Astrocyte (in vitro differentiated cells and primary cell): ENCODE measurements at regions not wholly inside any gene's neighbourhood (a gene's known extent, or its start where the extent isn't known, plus 50 kb on each side); places are given as distances from the start of the nearest gene placed in this dataset.

Experiments used
- DNase-seq: peaks from one replicate; pipeline ENCODE4 v3.0.0-alpha.2; 2010; ENCODE audit warnings: low read depth
- FAIRE-seq: peaks from 2 replicates; lab custom pipeline; 2011; peaks lifted over from hg19 to GRCh38; lab: Jason Lieb, UNC
- H2AFZ ChIP-seq: 2 replicates; pipeline ENCODE4 v1.6.0; 2012; ENCODE audit warnings: low read depth, low read length, inconsistent platforms
- H3K27ac ChIP-seq: 2 replicates; pipeline ENCODE4 v1.5.1; 2011; ENCODE audit warnings: low read depth, low read length, inconsistent platforms
- H3K27me3 ChIP-seq: 2 replicates; pipeline ENCODE4 v1.6.0; 2011; ENCODE audit warnings: low read length, inconsistent platforms; ENCODE audit not compliant: insufficient read depth
- H3K36me3 ChIP-seq: 2 replicates; pipeline ENCODE4 v1.5.1; 2011; ENCODE audit warnings: low read length, inconsistent platforms; ENCODE audit not compliant: insufficient read depth
- H3K4me1 ChIP-seq: 2 replicates; pipeline ENCODE4 v1.5.1; 2011; ENCODE audit warnings: low read length, inconsistent platforms; ENCODE audit not compliant: insufficient read depth
- H3K4me2 ChIP-seq: 2 replicates; pipeline ENCODE4 v1.6.0; 2012; ENCODE audit warnings: low read length, inconsistent platforms
- H3K4me3 ChIP-seq: 2 replicates; pipeline ENCODE4 v1.5.1; 2011; ENCODE audit warnings: low read depth, mild to moderate bottlenecking, low read length, inconsistent platforms; ENCODE audit not compliant: insufficient read depth
- H3K79me2 ChIP-seq: 2 replicates; pipeline ENCODE4 v1.6.0; 2012; ENCODE audit warnings: mild to moderate bottlenecking, low read length, inconsistent platforms; ENCODE audit not compliant: insufficient read depth
- H3K9ac ChIP-seq: 2 replicates; pipeline ENCODE4 v1.6.0; 2012; ENCODE audit warnings: mild to moderate bottlenecking, low read length, inconsistent platforms
- H3K9me3 ChIP-seq: 2 replicates; pipeline ENCODE4 v1.5.1; 2012; ENCODE audit warnings: low read depth, mild to moderate bottlenecking, low read length, inconsistent platforms; ENCODE audit not compliant: insufficient read depth
- H4K20me1 ChIP-seq: 2 replicates; pipeline ENCODE4 v1.6.0; 2012; ENCODE audit warnings: low read length, inconsistent platforms; ENCODE audit not compliant: insufficient read depth
- H3K27ac Mint-ChIP-seq: one replicate; pipeline ENCODE4 v1.8.0; 2021; ENCODE audit warnings: mild to moderate bottlenecking, mixed read lengths; ENCODE audit not compliant: unreplicated experiment
- H3K27me3 Mint-ChIP-seq: one replicate; pipeline ENCODE4 v1.8.0; 2021; ENCODE audit warnings: low read depth, mixed read lengths; ENCODE audit not compliant: unreplicated experiment
- H3K36me3 Mint-ChIP-seq: one replicate; pipeline ENCODE4 v1.8.0; 2021; ENCODE audit warnings: low read depth, mixed read lengths; ENCODE audit not compliant: unreplicated experiment
- H3K4me1 Mint-ChIP-seq: one replicate; pipeline ENCODE4 v1.8.0; 2021; ENCODE audit warnings: low read depth, mixed read lengths; ENCODE audit not compliant: unreplicated experiment
- H3K4me3 Mint-ChIP-seq: one replicate; pipeline ENCODE4 v1.8.0; 2021; ENCODE audit warnings: mild to moderate bottlenecking, moderate library complexity, mixed read lengths; ENCODE audit not compliant: unreplicated experiment
- H3K9me3 Mint-ChIP-seq: one replicate; pipeline ENCODE4 v1.8.0; 2021; ENCODE audit warnings: mild to moderate bottlenecking, mixed read lengths; ENCODE audit not compliant: unreplicated experiment
- EZH2 ChIP-seq: IDR thresholded peaks from 2 replicates; pipeline ENCODE4 v1.6.1; 2012; ENCODE audit warnings: mild to moderate bottlenecking, low read length, inconsistent platforms; ENCODE audit not compliant: insufficient read depth
- TF ChIP-seq, protein P1 (sequence below): IDR thresholded peaks from 2 replicates; pipeline ENCODE4 v1.5.1; 2011; ENCODE audit warnings: low read depth, mild to moderate bottlenecking, inconsistent platforms, low read length, moderate library complexity; ENCODE audit not compliant: insufficient read depth

DNA sequence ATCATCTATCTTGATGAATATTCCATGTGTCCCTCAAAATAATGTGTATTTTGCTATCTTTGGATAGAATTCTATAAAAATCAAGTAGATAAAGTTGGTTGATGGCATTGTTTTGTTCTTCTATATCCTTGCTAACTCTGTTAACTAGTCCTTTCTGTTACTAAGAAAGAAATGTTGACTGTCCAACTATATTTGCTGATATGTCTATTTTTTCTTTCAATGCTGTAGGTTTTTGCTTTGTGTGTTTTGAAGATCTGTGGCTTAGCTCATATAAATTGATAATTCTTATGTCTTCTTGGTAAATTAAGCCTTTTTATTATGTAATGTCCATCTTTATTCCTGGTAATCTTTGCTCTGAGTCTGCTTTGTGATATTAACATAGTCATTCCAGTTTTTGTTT is 70.9 kb downstream of the SUCNR1 start:
- no peaks in the 10 kb centered on the region for H3K9me3 ChIP-seq
- no peak overlapping the region for H3K4me3 ChIP-seq
- no peak overlapping the region for H3K27ac ChIP-seq
- H3K9ac ChIP-seq = no peak overlapping the region
- Mint-ChIP-seq H3K27ac (no peak overlapping the region), H3K9me3 (no peaks in the 10 kb centered on the region), H3K4me3 (no peak overlapping the region), H3K36me3 (no peaks in the 10 kb centered on the region), H3K27me3 (no peaks in the 10 kb centered on the region), H3K4me1 (no peaks in the 10 kb centered on the region)
- H4K20me1 ChIP-seq = no peaks in the 10 kb centered on the region
- DNase-seq (no peak), FAIRE-seq (no peak)
- no peak overlapping the region for H3K4me2 ChIP-seq
- H3K36me3 ChIP-seq = no peaks in the 10 kb centered on the region
- TF ChIP-seq, protein P1, sequence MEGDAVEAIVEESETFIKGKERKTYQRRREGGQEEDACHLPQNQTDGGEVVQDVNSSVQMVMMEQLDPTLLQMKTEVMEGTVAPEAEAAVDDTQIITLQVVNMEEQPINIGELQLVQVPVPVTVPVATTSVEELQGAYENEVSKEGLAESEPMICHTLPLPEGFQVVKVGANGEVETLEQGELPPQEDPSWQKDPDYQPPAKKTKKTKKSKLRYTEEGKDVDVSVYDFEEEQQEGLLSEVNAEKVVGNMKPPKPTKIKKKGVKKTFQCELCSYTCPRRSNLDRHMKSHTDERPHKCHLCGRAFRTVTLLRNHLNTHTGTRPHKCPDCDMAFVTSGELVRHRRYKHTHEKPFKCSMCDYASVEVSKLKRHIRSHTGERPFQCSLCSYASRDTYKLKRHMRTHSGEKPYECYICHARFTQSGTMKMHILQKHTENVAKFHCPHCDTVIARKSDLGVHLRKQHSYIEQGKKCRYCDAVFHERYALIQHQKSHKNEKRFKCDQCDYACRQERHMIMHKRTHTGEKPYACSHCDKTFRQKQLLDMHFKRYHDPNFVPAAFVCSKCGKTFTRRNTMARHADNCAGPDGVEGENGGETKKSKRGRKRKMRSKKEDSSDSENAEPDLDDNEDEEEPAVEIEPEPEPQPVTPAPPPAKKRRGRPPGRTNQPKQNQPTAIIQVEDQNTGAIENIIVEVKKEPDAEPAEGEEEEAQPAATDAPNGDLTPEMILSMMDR = no peak
- no peak for TF ChIP-seq EZH2
- H2AFZ ChIP-seq = no peak overlapping the region
- H3K27me3 ChIP-seq = no peaks in the 10 kb centered on the region
- no peaks in the 10 kb centered on the region for H3K4me1 ChIP-seq
- no peaks in the 10 kb centered on the region for H3K79me2 ChIP-seq

DNA sequence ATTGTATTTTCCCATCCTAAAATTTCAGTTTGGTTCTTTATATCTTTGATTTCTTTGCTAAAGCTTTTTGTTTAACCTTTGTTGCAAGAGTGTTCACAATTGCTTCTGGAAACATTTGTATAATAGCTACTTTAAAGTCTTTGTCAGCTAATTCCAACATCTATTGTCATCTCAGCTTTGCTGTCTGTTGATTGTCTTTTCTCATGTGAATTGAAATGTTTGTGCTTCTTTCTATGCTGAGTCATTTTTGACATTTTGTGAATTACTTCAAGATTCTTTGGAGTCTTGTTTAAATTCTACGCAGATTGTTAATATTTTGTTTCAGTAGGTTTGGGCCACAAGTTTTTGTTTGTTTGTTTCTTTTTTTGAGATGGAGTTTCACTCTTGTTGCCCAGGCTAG is 73.2 kb downstream of the SUCNR1 start:
- Mint-ChIP-seq H3K36me3 (no peaks in the 10 kb centered on the region), H3K4me3 (no peak overlapping the region), H3K4me1 (no peaks in the 10 kb centered on the region), H3K27me3 (no peaks in the 10 kb centered on the region), H3K9me3 (no peaks in the 10 kb centered on the region), H3K27ac (no peak overlapping the region)
- Histone ChIP-seq H2AFZ (no peak overlapping the region), H3K27me3 (no peaks in the 10 kb centered on the region), H3K4me3 (no peak overlapping the region), H3K79me2 (no peaks in the 10 kb centered on the region), H3K9me3 (no peaks in the 10 kb centered on the region), H3K36me3 (no peaks in the 10 kb centered on the region), H3K4me2 (no peak overlapping the region), H3K4me1 (no peaks in the 10 kb centered on the region), H3K27ac (no peak overlapping the region), H3K9ac (no peak overlapping the region), H4K20me1 (no peaks in the 10 kb centered on the region)
- no peak for DNase-seq
- TF ChIP-seq EZH2 = no peak
- TF ChIP-seq, protein P1 = no peak
- peak; percentile 29 for FAIRE-seq

DNA sequence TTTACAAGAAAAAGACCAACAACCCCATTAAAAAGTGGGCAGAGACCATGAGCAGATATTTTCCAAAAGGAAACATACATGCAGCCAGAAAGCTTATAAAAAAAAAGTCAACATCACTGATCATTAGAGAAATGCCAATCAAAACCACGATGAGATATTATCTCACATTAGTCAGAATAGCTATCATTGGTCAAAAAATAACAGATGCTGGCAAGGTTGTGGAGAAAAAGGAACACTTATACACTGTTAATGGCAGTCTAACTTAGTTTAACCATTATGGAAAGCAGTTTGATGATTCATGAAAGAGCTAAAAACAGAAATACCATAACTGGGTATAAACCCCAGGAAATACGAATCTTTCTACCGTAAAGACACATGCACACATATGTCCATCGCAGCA is 76.3 kb downstream of the SUCNR1 start:
- H3K27me3 Mint-ChIP-seq = no peaks in the 10 kb centered on the region

More for the DNA sequence above, 76.3 kb downstream of the SUCNR1 start:
- Histone ChIP-seq H3K4me1 (no peaks in the 10 kb centered on the region), H3K9ac (no peak overlapping the region), H4K20me1 (no peaks in the 10 kb centered on the region), H3K4me2 (no peak overlapping the region), H3K79me2 (no peaks in the 10 kb centered on the region), H3K27ac (no peak overlapping the region), H2AFZ (no peak overlapping the region), H3K4me3 (no peak overlapping the region), H3K27me3 (no peaks in the 10 kb centered on the region), H3K36me3 (no peaks in the 10 kb centered on the region), H3K9me3 (no peaks in the 10 kb centered on the region)
- Mint-ChIP-seq H3K36me3 (no peaks in the 10 kb centered on the region), H3K4me1 (no peaks in the 10 kb centered on the region), H3K9me3 (no peaks in the 10 kb centered on the region), H3K27ac (no peak overlapping the region), H3K4me3 (no peak overlapping the region)
- TF ChIP-seq, protein P1 = no peak
- TF ChIP-seq EZH2 = no peak
- FAIRE-seq = no peak
- DNase-seq = no peak
